ENCODE measurements at regions not wholly inside any gene's neighbourhood (a gene's known extent, or its start where the extent isn't known, plus 50 kb on each side); places are given as distances from the start of the nearest gene placed in this dataset.

DNA sequence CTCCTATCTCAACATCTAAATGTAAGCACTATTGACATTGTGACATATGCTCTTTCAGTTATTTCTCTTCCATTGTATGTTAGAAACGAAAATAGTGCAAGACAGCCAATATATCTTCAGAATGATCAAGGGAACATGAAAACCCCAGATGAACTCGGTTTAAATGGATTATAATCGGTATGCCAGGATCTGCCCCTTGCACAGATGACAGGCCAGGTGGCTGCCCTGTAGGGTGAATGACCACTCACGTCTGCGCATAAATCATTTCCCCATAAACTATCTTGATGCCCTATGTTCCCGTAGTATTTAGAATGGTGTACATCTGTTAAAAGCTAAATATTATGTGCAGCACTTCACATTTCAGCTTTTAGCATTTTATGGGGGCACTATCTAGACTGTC is 69.7 kb upstream of the RANBP3L start:
- TF ChIP-seq, protein P1, sequence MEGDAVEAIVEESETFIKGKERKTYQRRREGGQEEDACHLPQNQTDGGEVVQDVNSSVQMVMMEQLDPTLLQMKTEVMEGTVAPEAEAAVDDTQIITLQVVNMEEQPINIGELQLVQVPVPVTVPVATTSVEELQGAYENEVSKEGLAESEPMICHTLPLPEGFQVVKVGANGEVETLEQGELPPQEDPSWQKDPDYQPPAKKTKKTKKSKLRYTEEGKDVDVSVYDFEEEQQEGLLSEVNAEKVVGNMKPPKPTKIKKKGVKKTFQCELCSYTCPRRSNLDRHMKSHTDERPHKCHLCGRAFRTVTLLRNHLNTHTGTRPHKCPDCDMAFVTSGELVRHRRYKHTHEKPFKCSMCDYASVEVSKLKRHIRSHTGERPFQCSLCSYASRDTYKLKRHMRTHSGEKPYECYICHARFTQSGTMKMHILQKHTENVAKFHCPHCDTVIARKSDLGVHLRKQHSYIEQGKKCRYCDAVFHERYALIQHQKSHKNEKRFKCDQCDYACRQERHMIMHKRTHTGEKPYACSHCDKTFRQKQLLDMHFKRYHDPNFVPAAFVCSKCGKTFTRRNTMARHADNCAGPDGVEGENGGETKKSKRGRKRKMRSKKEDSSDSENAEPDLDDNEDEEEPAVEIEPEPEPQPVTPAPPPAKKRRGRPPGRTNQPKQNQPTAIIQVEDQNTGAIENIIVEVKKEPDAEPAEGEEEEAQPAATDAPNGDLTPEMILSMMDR (optimal IDR thresholded peaks at IDR 0.05 in 1 of 3, IDR thresholded peaks at IDR 0.05 in 1 of 3, conservative IDR thresholded peaks at IDR 0.05 in 1 of 3; ENCODE audit: extremely low read depth in 1 of 3, insufficient read depth in 2 of 3, low read length in 3 of 3): no peak
- no peak for TF ChIP-seq EZH2 (IDR thresholded peaks at IDR 0.05; ENCODE audit: low read length)

Data from keratinocyte (primary cell).